ENCODE measurements at regions not wholly inside any gene's neighbourhood (a gene's known extent, or its start where the extent isn't known, plus 50 kb on each side); places are given as distances from the start of the nearest gene placed in this dataset.
"Not testable (repeated sequence)": the region's sequence is repeated elsewhere in the genome, so short reads cannot be mapped to it uniquely, and the experiment has no call there.

- DNase-seq = no peak
These were observed 504.8 kb downstream of the NXPH1 start for GRCh38 chr7:8938044-8938805.

GRCh38 chr7:8939446-8939845, 506.0 kb downstream of the NXPH1 start:
- DNase-seq = no peak

- DNase-seq = no peak
These were observed 530.3 kb downstream of the NXPH1 start for GRCh38 chr7:8963722-8964121.

GRCh38 chr7:8965177-8965576, 531.8 kb downstream of the NXPH1 start:
- no peak for DNase-seq

- no peak for DNase-seq
These were observed 540.2 kb downstream of the NXPH1 start for GRCh38 chr7:8973601-8974000.

GRCh38 chr7:8975681-8976080, 542.3 kb downstream of the NXPH1 start:
- no peak for DNase-seq

GRCh38 chr7:8982338-8982992, 549.1 kb downstream of the NXPH1 start:
- no peak for DNase-seq

GRCh38 chr7:8985255-8985654, 551.8 kb downstream of the NXPH1 start:
- no peak for DNase-seq

GRCh38 chr7:8988267-8988666, 554.9 kb downstream of the NXPH1 start:
- no peak for DNase-seq

- DNase-seq = no peak
These were observed 557.8 kb downstream of the NXPH1 start for GRCh38 chr7:8991159-8991558.

- no peak for DNase-seq
These were observed 565.4 kb downstream of the NXPH1 start for GRCh38 chr7:8998762-8999161.

GRCh38 chr7:9013940-9014339, 580.5 kb downstream of the NXPH1 start:
- DNase-seq = no peak

- no peak for DNase-seq
These were observed 583.9 kb downstream of the NXPH1 start for GRCh38 chr7:9017286-9017685.

- DNase-seq = no peak
These were observed 589.0 kb downstream of the NXPH1 start for GRCh38 chr7:9022456-9022855.

- no peak for DNase-seq
These were observed 590.4 kb downstream of the NXPH1 start for GRCh38 chr7:9023675-9024294.

- no peak for DNase-seq
These were observed 592.7 kb downstream of the NXPH1 start for GRCh38 chr7:9026121-9026520.

GRCh38 chr7:9028012-9028411, 594.6 kb downstream of the NXPH1 start:
- no peak for DNase-seq

- no peak for DNase-seq
These were observed 596.5 kb downstream of the NXPH1 start for GRCh38 chr7:9029681-9030530.

GRCh38 chr7:9030976-9031375, 597.6 kb downstream of the NXPH1 start:
- no peak for DNase-seq

- DNase-seq = no peak
These were observed 598.0 kb downstream of the NXPH1 start for GRCh38 chr7:9031386-9031785.

- no peak for DNase-seq
These were observed 602.7 kb downstream of the NXPH1 start for GRCh38 chr7:9036080-9036479.

GRCh38 chr7:9071160-9071762, 637.9 kb downstream of the NXPH1 start:
- no peak for DNase-seq

GRCh38 chr7:9075774-9076173, 642.4 kb downstream of the NXPH1 start:
- DNase-seq = not testable (repeated sequence)

All from hematopoietic multipotent progenitor cell treated with erythropoietin and hydrocortisone succinate and interleukin-3 and kit ligand, for 8 days (in vitro differentiated cells).